ENCODE measurements at regions not wholly inside any gene's neighbourhood (a gene's known extent, or its start where the extent isn't known, plus 50 kb on each side); places are given as distances from the start of the nearest gene placed in this dataset.

GRCh38 chr3:159151130-159151529 is 349.3 kb downstream of the MFSD1 start:
- Histone ChIP-seq H3K9me2 (ENCODE audit: insufficient read depth, low read length) (no peaks in the 10 kb centered on the region), H3K4me1 (ENCODE audit: insufficient read depth, low read length, poor library complexity, severe bottlenecking) (no peaks in the 10 kb centered on the region), H3K4me3 (ENCODE audit: low read depth, low read length, poor library complexity, severe bottlenecking) (no peak overlapping the region), H3K27ac (ENCODE audit: low read depth, low read length, poor library complexity, severe bottlenecking) (no peak overlapping the region), H2AFZ (ENCODE audit: low read length) (no peak overlapping the region), H3K9me3 (ENCODE audit: low read length) (no peaks in the 10 kb centered on the region), H3K4me2 (ENCODE audit: low read length) (no peak overlapping the region), H3K36me3 (ENCODE audit: insufficient read depth, low read length) (no peaks in the 10 kb centered on the region), H4K20me1 (ENCODE audit: insufficient read depth, low read length) (no peaks in the 10 kb centered on the region), H3K79me2 (ENCODE audit: insufficient read depth, low read depth, low read length) (no peaks in the 10 kb centered on the region)
- ChIA-PET CTCF (ENCODE audit: unreplicated experiment) (no interaction called here), POLR2A (no interaction called here)
- intact Hi-C loops (cut with micrococcal nuclease; ENCODE audit: unreplicated experiment) = no loop called here
- TF ChIP-seq EZH2phosphoT487 (IDR thresholded peaks at IDR 0.05; ENCODE audit: borderline replicate concordance, low read depth, low read length) = no peak
- no peak for TF ChIP-seq CTCF (conservative IDR thresholded peaks at IDR 0.05; ENCODE audit: low read length)
- no TSS peak for BruUV-seq (replicated peaks)
- no peak for DNase-seq (ENCODE audit: low spot score)

GRCh38 chr3:159157275-159157674 is 355.4 kb downstream of the MFSD1 start:
- Histone ChIP-seq H3K9me2 (ENCODE audit: insufficient read depth, low read length) (no peaks in the 10 kb centered on the region), H3K4me3 (ENCODE audit: low read depth, low read length, poor library complexity, severe bottlenecking) (no peak overlapping the region), H3K4me1 (ENCODE audit: insufficient read depth, low read length, poor library complexity, severe bottlenecking) (no peaks in the 10 kb centered on the region), H3K9me3 (ENCODE audit: low read length) (no peaks in the 10 kb centered on the region), H3K79me2 (ENCODE audit: insufficient read depth, low read depth, low read length) (no peaks in the 10 kb centered on the region), H3K4me2 (ENCODE audit: low read length) (no peak overlapping the region), H3K27ac (ENCODE audit: low read depth, low read length, poor library complexity, severe bottlenecking) (no peak overlapping the region), H2AFZ (ENCODE audit: low read length) (no peak overlapping the region), H3K36me3 (ENCODE audit: insufficient read depth, low read length) (no peaks in the 10 kb centered on the region), H4K20me1 (ENCODE audit: insufficient read depth, low read length) (no peaks in the 10 kb centered on the region)
- no TSS peak for BruUV-seq (replicated peaks)
- intact Hi-C loops (cut with micrococcal nuclease; ENCODE audit: unreplicated experiment) = no loop called here
- ChIA-PET POLR2A (no interaction called here), CTCF (ENCODE audit: unreplicated experiment) (no interaction called here)
- no peak for TF ChIP-seq EZH2phosphoT487 (IDR thresholded peaks at IDR 0.05; ENCODE audit: borderline replicate concordance, low read depth, low read length)
- no peak for TF ChIP-seq CTCF (conservative IDR thresholded peaks at IDR 0.05; ENCODE audit: low read length)
- no peak for DNase-seq (ENCODE audit: low spot score)

- Histone ChIP-seq H3K79me2 (ENCODE audit: insufficient read depth, low read depth, low read length) (no peaks in the 10 kb centered on the region), H3K9me3 (ENCODE audit: low read length) (no peaks in the 10 kb centered on the region), H3K36me3 (ENCODE audit: insufficient read depth, low read length) (no peaks in the 10 kb centered on the region), H3K4me1 (ENCODE audit: insufficient read depth, low read length, poor library complexity, severe bottlenecking) (no peaks in the 10 kb centered on the region), H3K9me2 (ENCODE audit: insufficient read depth, low read length) (no peaks in the 10 kb centered on the region), H3K27ac (ENCODE audit: low read depth, low read length, poor library complexity, severe bottlenecking) (no peak overlapping the region), H3K4me2 (ENCODE audit: low read length) (no peak overlapping the region), H4K20me1 (ENCODE audit: insufficient read depth, low read length) (no peaks in the 10 kb centered on the region), H3K4me3 (ENCODE audit: low read depth, low read length, poor library complexity, severe bottlenecking) (no peak overlapping the region), H2AFZ (ENCODE audit: low read length) (no peak overlapping the region)
- no TSS peak for BruUV-seq (replicated peaks)
- CTCF ChIA-PET (ENCODE audit: unreplicated experiment) = no interaction called here
- POLR2A ChIA-PET = no interaction called here
- intact Hi-C loops (cut with micrococcal nuclease; ENCODE audit: unreplicated experiment) = no loop called here
- no peak for DNase-seq (ENCODE audit: low spot score)
- TF ChIP-seq CTCF (conservative IDR thresholded peaks at IDR 0.05; ENCODE audit: low read length) = no peak
- TF ChIP-seq EZH2phosphoT487 (IDR thresholded peaks at IDR 0.05; ENCODE audit: borderline replicate concordance, low read depth, low read length) = no peak
These were observed 356.4 kb downstream of the MFSD1 start for GRCh38 chr3:159158213-159158612.

All from OCI-LY7 (cell line).